Gastrocnemius medialis (tissue), 4 donors: ENCODE measurements at regions not wholly inside any gene's neighbourhood (a gene's known extent, or its start where the extent isn't known, plus 50 kb on each side); places are given as distances from the start of the nearest gene placed in this dataset.

Experiments used
- ATAC-seq, 2 donors: fragments of 150-250 bp; one replicate each; pipeline ENCODE4 v1.9.1; 2016
- DNase-seq, 2 donors: peaks; one replicate each; pipeline ENCODE4 v3.0.0-alpha.2; 2019
- H3K27ac ChIP-seq, 4 donors: fragments of 200-600 bp; sonication (generic); 1 replicate in 1 of 4; 2 replicates in 3 of 4; pipeline ENCODE4 v1.5.1; 2016 to 2018; ENCODE audit warnings: mild to moderate bottlenecking in 2 of 4, moderate library complexity in 1 of 4
- H3K27me3 ChIP-seq, 3 donors: fragments of 200-600 bp; sonication (generic) in 2 of 3; 1 replicate in 1 of 3; 2 replicates in 2 of 3; pipeline versions ENCODE4 v1.5.1 to v1.6.0; 2016 to 2019; ENCODE audit warnings: mild to moderate bottlenecking in 1 of 3, moderate library complexity in 1 of 3
- H3K36me3 ChIP-seq, 2 donors: fragments of 200-600 bp; sonication (generic) in 1 of 2; one replicate each; pipeline ENCODE4 v1.5.1; 2017 to 2018
- H3K4me1 ChIP-seq, 2 donors: fragments of 200-600 bp; sonication (generic) in 1 of 2; one replicate each; pipeline ENCODE4 v1.5.1; 2016 to 2017; ENCODE audit warnings: mild to moderate bottlenecking in 2 of 2
- H3K4me3 ChIP-seq, 4 donors: fragments of 200-600 bp; sonication (generic) in 3 of 4; 1 replicate in 1 of 4; 2 replicates in 3 of 4; pipeline ENCODE4 v1.5.1; 2016 to 2019; ENCODE audit warnings: mild to moderate bottlenecking in 2 of 4
- H3K9me3 ChIP-seq, 3 donors: fragments of 200-600 bp; sonication (generic) in 2 of 3; 1 replicate in 1 of 3; 2 replicates in 2 of 3; pipeline ENCODE4 v1.5.1; 2016 to 2019
- CTCF ChIP-seq, 5 experiments: fragments of 450-650 bp in 3 of 5; fragments of 200-600 bp in 2 of 5; sonication (generic) in 2 of 5; IDR thresholded peaks in 4 of 5; conservative IDR thresholded peaks in 1 of 5; 1 replicate in 4 of 5; 2 replicates in 1 of 5; pipeline ENCODE4 v1.5.1; 2016 to 2019; ENCODE audit warnings: antibody characterized with exemption in 5 of 5, mild to moderate bottlenecking in 3 of 5, moderate library complexity in 3 of 5
- POLR2A ChIP-seq, 2 donors: fragments of 450-650 bp; IDR thresholded peaks; one replicate each; pipeline ENCODE4 v1.6.1; 2017; ENCODE audit warnings: antibody characterized with exemption in 2 of 2, mild to moderate bottlenecking in 2 of 2, moderate library complexity in 2 of 2
- in situ Hi-C, 4 donors: fragments of 200-750 bp; cut with MboI; loops; one replicate each; pipeline versions ENCODE4 v1.15.0 to v1.8.0; 2017; ENCODE audit warnings: low sequenced_read_pairs in 4 of 4
- intact Hi-C: fragments of 100-400 bp; cut with DNase I; formaldehyde crosslinking; loops from one replicate; pipeline ENCODE4 v1.15.1; 2023; ENCODE audit warnings: low total_unique reads

- Histone ChIP-seq H3K27ac (no peak overlapping the region), H3K27me3 (no peaks in the 10 kb centered on the region), H3K9me3 (no peaks in the 10 kb centered on the region), H3K4me1 (no peaks in the 10 kb centered on the region), H3K36me3 (no peaks in the 10 kb centered on the region), H3K4me3 (no peak overlapping the region)
- in situ Hi-C loops: no loop called here
- TF ChIP-seq CTCF (IDR thresholded peaks at IDR 0.05 in 4 of 5, conservative IDR thresholded peaks at IDR 0.05 in 1 of 5): no peak
- TF ChIP-seq POLR2A (IDR thresholded peaks at IDR 0.05): no peak
- ATAC-seq: no peak
- intact Hi-C loops: no loop called here
- no peak for DNase-seq
These were observed 414.2 kb upstream of the PDE3A start for GRCh38 chr12:19954163-19954562.

- ATAC-seq (no peak), DNase-seq (no peak)
- no peak for TF ChIP-seq CTCF (IDR thresholded peaks at IDR 0.05 in 4 of 5, conservative IDR thresholded peaks at IDR 0.05 in 1 of 5)
- TF ChIP-seq POLR2A (IDR thresholded peaks at IDR 0.05): no peak
- Histone ChIP-seq H3K27me3 (no peaks in the 10 kb centered on the region), H3K4me1 (no peaks in the 10 kb centered on the region), H3K9me3 (no peaks in the 10 kb centered on the region), H3K27ac (no peak overlapping the region), H3K36me3 (no peaks in the 10 kb centered on the region), H3K4me3 (no peak overlapping the region)
- intact Hi-C loops (no loop called here), in situ Hi-C loops (no loop called here)
These were observed 410.8 kb upstream of the PDE3A start for GRCh38 chr12:19957308-19958125.

- intact Hi-C loops: no loop called here
- ATAC-seq (no peak), DNase-seq (no peak)
- in situ Hi-C loops: no loop called here
- H3K27me3 ChIP-seq: no peaks in the 10 kb centered on the region
- no peaks in the 10 kb centered on the region for H3K9me3 ChIP-seq
- H3K4me1 ChIP-seq: no peaks in the 10 kb centered on the region
- no peaks in the 10 kb centered on the region for H3K36me3 ChIP-seq
- no peak for TF ChIP-seq POLR2A (IDR thresholded peaks at IDR 0.05)
- TF ChIP-seq CTCF (IDR thresholded peaks at IDR 0.05 in 4 of 5, conservative IDR thresholded peaks at IDR 0.05 in 1 of 5): no peak
- no peak overlapping the region for H3K27ac ChIP-seq
- no peak overlapping the region for H3K4me3 ChIP-seq
These were observed 409.9 kb upstream of the PDE3A start for GRCh38 chr12:19958389-19958788.

GRCh38 chr12:19959353-19959752 is 409.0 kb upstream of the PDE3A start:
- H3K4me1 ChIP-seq: no peaks in the 10 kb centered on the region
- H3K27me3 ChIP-seq: no peaks in the 10 kb centered on the region
- in situ Hi-C loops: no loop called here
- H3K9me3 ChIP-seq: no peaks in the 10 kb centered on the region
- intact Hi-C loops: no loop called here
- ATAC-seq (no peak), DNase-seq (no peak)
- TF ChIP-seq POLR2A (IDR thresholded peaks at IDR 0.05): no peak
- no peak for TF ChIP-seq CTCF (IDR thresholded peaks at IDR 0.05 in 4 of 5, conservative IDR thresholded peaks at IDR 0.05 in 1 of 5)
- H3K4me3 ChIP-seq: no peak overlapping the region
- H3K36me3 ChIP-seq: no peaks in the 10 kb centered on the region
- no peak overlapping the region for H3K27ac ChIP-seq

- H3K27ac ChIP-seq: no peak overlapping the region
- in situ Hi-C loops (no loop called here), intact Hi-C loops (no loop called here)
- H3K9me3 ChIP-seq: no peaks in the 10 kb centered on the region
- no peaks in the 10 kb centered on the region for H3K27me3 ChIP-seq
- ATAC-seq (no peak), DNase-seq (no peak)
- no peak for TF ChIP-seq CTCF (IDR thresholded peaks at IDR 0.05 in 4 of 5, conservative IDR thresholded peaks at IDR 0.05 in 1 of 5)
- TF ChIP-seq POLR2A (IDR thresholded peaks at IDR 0.05): no peak
- H3K4me3 ChIP-seq: no peak overlapping the region
- no peaks in the 10 kb centered on the region for H3K36me3 ChIP-seq
- no peaks in the 10 kb centered on the region for H3K4me1 ChIP-seq
These were observed 407.8 kb upstream of the PDE3A start for GRCh38 chr12:19960527-19960926.
